Type B pancreatic cell (in vitro differentiated cells): ENCODE measurements at regions not wholly inside any gene's neighbourhood (a gene's known extent, or its start where the extent isn't known, plus 50 kb on each side); places are given as distances from the start of the nearest gene placed in this dataset.

Experiments used
- DNase-seq: peaks from one replicate; pipeline ENCODE4 v3.0.0; 2021; ENCODE audit warnings: mixed read lengths; ENCODE audit not compliant: unreplicated experiment; ENCODE audit errors: extremely low spot score
- H3K27ac Mint-ChIP-seq: 2 replicates; pipeline ENCODE4 v1.8.0; 2021; ENCODE audit warnings: mild to moderate bottlenecking, mixed read lengths
- H3K27me3 Mint-ChIP-seq: 2 replicates; pipeline ENCODE4 v1.8.0; 2021; ENCODE audit warnings: mixed read lengths
- H3K36me3 Mint-ChIP-seq: 2 replicates; pipeline ENCODE4 v1.8.0; 2021; ENCODE audit warnings: mixed read lengths
- H3K4me1 Mint-ChIP-seq: one replicate; pipeline ENCODE4 v1.8.0; 2021; ENCODE audit warnings: mixed read lengths; ENCODE audit not compliant: unreplicated experiment
- H3K4me3 Mint-ChIP-seq: 2 replicates; pipeline ENCODE4 v1.8.0; 2021; ENCODE audit warnings: mild to moderate bottlenecking, mixed read lengths
- H3K9me3 Mint-ChIP-seq: 2 replicates; pipeline ENCODE4 v1.8.0; 2021; ENCODE audit warnings: mixed read lengths
- TF ChIP-seq, protein P1 (sequence below): fragments of 200-600 bp; sonication (generic); conservative IDR thresholded peaks from 2 replicates; pipeline ENCODE4 v1.5.0; 2021; ENCODE audit warnings: antibody characterized with exemption, mild to moderate bottlenecking

DNA sequence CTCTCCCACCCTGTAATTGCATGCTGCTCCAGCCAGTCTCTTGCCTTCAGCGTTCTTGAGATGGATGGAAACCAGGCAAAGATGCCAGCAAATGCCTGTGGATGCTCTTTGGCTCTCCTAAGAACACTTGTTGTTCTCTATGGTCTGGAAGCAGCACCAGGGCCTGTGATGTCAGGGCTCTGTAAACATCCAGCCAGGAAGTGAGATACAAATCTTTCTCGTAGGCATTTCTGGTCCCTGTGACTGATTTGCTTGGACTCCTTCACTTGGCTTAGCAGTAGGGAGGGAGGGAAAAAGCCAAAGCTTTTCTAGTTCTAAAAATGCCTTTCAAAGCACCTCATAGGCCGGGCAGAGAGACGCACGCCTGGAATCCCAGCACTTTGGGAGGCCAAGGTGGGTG lies 201.3 kb downstream of the REEP3 start:
- Mint-ChIP-seq H3K36me3 (no peaks in the 10 kb centered on the region), H3K4me1 (peaks cover 11% of the 10 kb centered on the region), H3K4me3 (no peak overlapping the region), H3K9me3 (no peaks in the 10 kb centered on the region), H3K27ac (no peak overlapping the region), H3K27me3 (peaks cover 14% of the 10 kb centered on the region)
- DNase-seq = no peak
- TF ChIP-seq, protein P1, sequence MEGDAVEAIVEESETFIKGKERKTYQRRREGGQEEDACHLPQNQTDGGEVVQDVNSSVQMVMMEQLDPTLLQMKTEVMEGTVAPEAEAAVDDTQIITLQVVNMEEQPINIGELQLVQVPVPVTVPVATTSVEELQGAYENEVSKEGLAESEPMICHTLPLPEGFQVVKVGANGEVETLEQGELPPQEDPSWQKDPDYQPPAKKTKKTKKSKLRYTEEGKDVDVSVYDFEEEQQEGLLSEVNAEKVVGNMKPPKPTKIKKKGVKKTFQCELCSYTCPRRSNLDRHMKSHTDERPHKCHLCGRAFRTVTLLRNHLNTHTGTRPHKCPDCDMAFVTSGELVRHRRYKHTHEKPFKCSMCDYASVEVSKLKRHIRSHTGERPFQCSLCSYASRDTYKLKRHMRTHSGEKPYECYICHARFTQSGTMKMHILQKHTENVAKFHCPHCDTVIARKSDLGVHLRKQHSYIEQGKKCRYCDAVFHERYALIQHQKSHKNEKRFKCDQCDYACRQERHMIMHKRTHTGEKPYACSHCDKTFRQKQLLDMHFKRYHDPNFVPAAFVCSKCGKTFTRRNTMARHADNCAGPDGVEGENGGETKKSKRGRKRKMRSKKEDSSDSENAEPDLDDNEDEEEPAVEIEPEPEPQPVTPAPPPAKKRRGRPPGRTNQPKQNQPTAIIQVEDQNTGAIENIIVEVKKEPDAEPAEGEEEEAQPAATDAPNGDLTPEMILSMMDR = no peak

DNA sequence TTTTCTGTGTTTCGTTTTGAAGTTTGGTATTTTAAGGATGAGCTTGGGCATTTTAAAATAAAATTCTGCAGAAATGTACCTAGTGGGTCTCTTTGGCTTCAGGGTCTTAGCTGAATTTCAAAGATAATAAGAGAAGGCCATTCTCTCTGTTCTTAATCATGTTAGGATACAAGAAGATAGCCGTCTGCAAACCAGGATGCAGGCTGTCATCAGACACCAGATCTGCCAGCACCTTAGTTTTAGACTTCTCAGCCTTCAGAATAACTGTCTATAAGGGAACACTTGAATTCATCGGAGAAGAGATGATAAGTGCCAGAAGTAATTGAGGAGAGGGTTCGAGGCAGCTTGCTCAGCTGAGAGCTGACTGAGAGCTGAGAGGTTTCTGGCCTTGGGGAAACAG lies 202.1 kb downstream of the REEP3 start:
- no peak for DNase-seq
- Mint-ChIP-seq H3K9me3 (no peaks in the 10 kb centered on the region), H3K4me1 (peaks cover 8% of the 10 kb centered on the region), H3K36me3 (no peaks in the 10 kb centered on the region), H3K27me3 (peaks cover 11% of the 10 kb centered on the region), H3K4me3 (no peak overlapping the region), H3K27ac (no peak overlapping the region)
- TF ChIP-seq, protein P1 = no peak

DNA sequence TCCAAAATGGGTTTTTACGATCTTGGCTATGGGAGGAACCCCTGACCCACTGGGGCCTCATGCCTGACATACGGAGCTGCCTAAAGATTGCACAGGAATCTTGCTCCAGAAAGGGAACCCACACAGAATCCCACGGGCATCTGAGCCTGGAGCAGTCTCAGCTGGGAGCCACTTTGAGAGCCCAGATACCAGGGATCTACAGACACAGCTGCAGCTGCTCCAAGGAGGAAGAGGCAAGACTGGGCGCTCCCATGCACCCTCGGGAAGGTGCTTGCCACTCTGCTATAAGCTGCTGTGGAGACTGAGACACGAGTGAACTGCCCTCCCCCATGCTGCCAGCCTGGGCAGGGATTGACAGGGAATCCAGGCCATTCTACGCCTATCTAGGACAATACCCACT lies 202.5 kb downstream of the REEP3 start:
- Mint-ChIP-seq H3K4me1 (peaks cover 5% of the 10 kb centered on the region), H3K4me3 (no peak overlapping the region), H3K36me3 (no peaks in the 10 kb centered on the region), H3K9me3 (no peaks in the 10 kb centered on the region), H3K27ac (no peak overlapping the region), H3K27me3 (peaks cover 11% of the 10 kb centered on the region)
- no peak for DNase-seq
- TF ChIP-seq, protein P1 = no peak

DNA sequence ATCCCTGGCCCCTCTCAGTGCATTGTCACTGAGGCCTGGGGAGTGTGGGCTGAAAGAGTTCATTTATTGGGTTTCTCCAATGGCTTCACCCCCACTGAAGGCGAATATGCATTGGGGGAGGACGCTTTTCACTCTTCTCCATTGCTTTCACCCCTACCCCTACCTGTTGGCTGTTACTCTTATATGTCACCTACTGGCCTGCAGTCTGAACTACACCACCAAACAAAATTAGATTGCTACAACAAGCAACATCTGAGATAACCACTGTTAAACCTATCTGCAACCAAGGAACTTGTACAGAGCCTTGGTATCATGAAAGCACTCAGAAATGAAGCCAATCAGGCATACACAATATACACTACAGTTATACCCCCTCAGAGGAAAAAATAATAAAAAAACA lies 203.7 kb downstream of the REEP3 start:
- Mint-ChIP-seq H3K27ac (no peak overlapping the region), H3K36me3 (no peaks in the 10 kb centered on the region), H3K4me1 (peaks cover 5% of the 10 kb centered on the region), H3K27me3 (peaks cover 11% of the 10 kb centered on the region), H3K4me3 (no peak overlapping the region), H3K9me3 (no peaks in the 10 kb centered on the region)
- no peak for DNase-seq
- TF ChIP-seq, protein P1 = peak; percentile 44

DNA sequence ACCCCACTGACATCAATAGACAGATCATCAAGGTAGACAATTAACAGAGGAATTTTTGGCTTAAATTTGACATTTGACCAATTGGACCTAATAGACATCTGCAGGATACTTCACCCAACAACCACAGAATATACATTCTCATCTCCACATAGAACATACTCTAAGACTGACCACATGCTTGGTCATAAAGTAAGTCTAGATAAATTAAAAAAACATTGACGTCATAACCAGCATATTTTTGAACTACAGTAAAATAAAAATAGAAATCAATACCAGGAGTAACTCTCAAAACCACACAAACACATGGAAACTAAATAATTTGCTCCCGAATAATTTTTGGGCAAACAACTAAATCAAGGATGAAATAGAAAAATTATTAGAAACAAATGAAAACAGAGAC lies 205.7 kb downstream of the REEP3 start:
- no peaks in the 10 kb centered on the region for H3K9me3 Mint-ChIP-seq
- peaks cover 11% of the 10 kb centered on the region for H3K27me3 Mint-ChIP-seq
- TF ChIP-seq, protein P1 = no peak
- DNase-seq = no peak
- no peak overlapping the region for H3K4me3 Mint-ChIP-seq
- no peak overlapping the region for H3K27ac Mint-ChIP-seq
- H3K4me1 Mint-ChIP-seq = peaks cover 5% of the 10 kb centered on the region
- H3K36me3 Mint-ChIP-seq = no peaks in the 10 kb centered on the region

DNA sequence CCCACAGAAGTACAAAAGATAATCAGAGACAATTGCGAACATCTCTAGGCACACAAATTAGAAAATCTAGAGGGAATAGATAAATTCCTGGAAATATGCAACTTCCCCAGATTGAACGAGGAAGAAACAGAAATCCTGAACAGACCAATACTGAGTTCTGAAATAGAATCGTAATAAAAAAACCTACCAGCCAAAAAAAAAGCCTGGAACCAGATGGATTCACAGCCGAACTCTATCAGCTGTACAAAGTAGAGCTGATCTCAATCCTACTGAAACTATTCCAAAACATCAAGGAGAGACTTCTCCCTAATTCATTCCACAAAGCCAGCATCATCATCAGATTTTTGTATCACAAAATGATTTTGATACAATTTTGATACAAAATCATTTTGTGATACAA lies 206.4 kb downstream of the REEP3 start:
- Mint-ChIP-seq H3K4me3 (no peak overlapping the region), H3K36me3 (no peaks in the 10 kb centered on the region), H3K4me1 (peaks cover 1% of the 10 kb centered on the region), H3K27ac (no peak overlapping the region), H3K9me3 (no peaks in the 10 kb centered on the region), H3K27me3 (peaks cover 11% of the 10 kb centered on the region)
- TF ChIP-seq, protein P1 = no peak
- no peak for DNase-seq
